Uterus (tissue), 3 donors: ENCODE measurements at regions not wholly inside any gene's neighbourhood (a gene's known extent, or its start where the extent isn't known, plus 50 kb on each side); places are given as distances from the start of the nearest gene placed in this dataset.

Experiments
- DNase-seq, 2 donors: peaks; one replicate each; pipeline ENCODE4 v3.0.0-alpha.2; 2019 to 2020
- H3K27ac ChIP-seq, 2 donors: fragments of 200-600 bp; sonication (generic); 1 replicate in 1 of 2; 2 replicates in 1 of 2; pipeline ENCODE4 v1.5.1; 2016 to 2018
- H3K27me3 ChIP-seq, 2 donors: fragments of 200-600 bp; sonication (generic); one replicate each; pipeline ENCODE4 v1.5.1; 2018 to 2019; ENCODE audit warnings: control low read depth in 1 of 2
- H3K36me3 ChIP-seq, 2 donors: fragments of 200-600 bp; sonication (generic); one replicate each; pipeline ENCODE4 v1.5.1; 2019; ENCODE audit warnings: control low read depth in 1 of 2
- H3K4me1 ChIP-seq, 2 donors: fragments of 200-600 bp; sonication (generic); one replicate each; pipeline ENCODE4 v1.5.1; 2018 to 2019; ENCODE audit warnings: control low read depth in 1 of 2
- H3K4me3 ChIP-seq, 2 donors: fragments of 200-600 bp; sonication (generic); 1 replicate in 1 of 2; 2 replicates in 1 of 2; pipeline ENCODE4 v1.5.1; 2018 to 2019; ENCODE audit warnings: mild to moderate bottlenecking in 1 of 2
- H3K9me3 ChIP-seq, 2 donors: fragments of 200-600 bp; sonication (generic); one replicate each; pipeline ENCODE4 v1.5.1; 2019; ENCODE audit warnings: control low read depth in 1 of 2
- POLR2A ChIP-seq, 2 donors: fragments of 450-650 bp; IDR thresholded peaks; one replicate each; pipeline ENCODE4 v1.6.1; 2016; ENCODE audit warnings: antibody characterized with exemption in 2 of 2, mild to moderate bottlenecking in 1 of 2, moderate library complexity in 1 of 2
- intact Hi-C: fragments of 100-400 bp; cut with DNase I; formaldehyde crosslinking; loops from one replicate; pipeline ENCODE4 v1.15.1; 2023; ENCODE audit warnings: low total_unique reads
- TF ChIP-seq, protein P1 (sequence below), 4 experiments: fragments of 200-600 bp in 2 of 4; fragments of 450-650 bp in 2 of 4; sonication (generic) in 2 of 4; IDR thresholded peaks; one replicate each; pipeline ENCODE4 v1.5.1; 2016 to 2019; ENCODE audit warnings: antibody characterized with exemption in 4 of 4, mild to moderate bottlenecking in 2 of 4, moderate library complexity in 1 of 4
- donor health status: DM: yes; HTN: yes; CAD: no.

DNA sequence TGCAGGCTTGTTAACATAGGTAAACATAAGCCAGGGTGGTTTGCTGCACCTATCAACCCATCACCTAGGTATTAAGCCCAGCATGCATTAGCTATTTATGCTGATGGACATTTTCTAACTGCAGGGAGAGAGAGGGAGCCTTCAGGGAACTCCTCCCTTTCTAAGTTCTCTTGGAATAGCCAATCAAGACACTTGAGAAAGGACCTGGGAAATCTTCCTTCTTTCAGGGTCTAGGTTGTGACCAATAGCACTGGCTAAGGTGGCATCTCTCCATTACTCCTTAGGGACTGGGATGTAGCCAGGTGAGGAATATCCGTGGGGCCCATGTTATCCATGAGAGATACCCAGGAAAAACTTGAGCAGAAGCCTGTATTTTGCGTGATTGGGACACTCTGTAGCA lies 849.6 kb upstream of the MAP3K7 start:
- Histone ChIP-seq H3K27me3 (no peaks in the 10 kb centered on the region), H3K9me3 (no peaks in the 10 kb centered on the region), H3K36me3 (no peaks in the 10 kb centered on the region), H3K4me1 (no peaks in the 10 kb centered on the region), H3K4me3 (no peak overlapping the region), H3K27ac (no peak overlapping the region)
- DNase-seq: no peak
- intact Hi-C loops: no loop called here
- TF ChIP-seq, protein P1, sequence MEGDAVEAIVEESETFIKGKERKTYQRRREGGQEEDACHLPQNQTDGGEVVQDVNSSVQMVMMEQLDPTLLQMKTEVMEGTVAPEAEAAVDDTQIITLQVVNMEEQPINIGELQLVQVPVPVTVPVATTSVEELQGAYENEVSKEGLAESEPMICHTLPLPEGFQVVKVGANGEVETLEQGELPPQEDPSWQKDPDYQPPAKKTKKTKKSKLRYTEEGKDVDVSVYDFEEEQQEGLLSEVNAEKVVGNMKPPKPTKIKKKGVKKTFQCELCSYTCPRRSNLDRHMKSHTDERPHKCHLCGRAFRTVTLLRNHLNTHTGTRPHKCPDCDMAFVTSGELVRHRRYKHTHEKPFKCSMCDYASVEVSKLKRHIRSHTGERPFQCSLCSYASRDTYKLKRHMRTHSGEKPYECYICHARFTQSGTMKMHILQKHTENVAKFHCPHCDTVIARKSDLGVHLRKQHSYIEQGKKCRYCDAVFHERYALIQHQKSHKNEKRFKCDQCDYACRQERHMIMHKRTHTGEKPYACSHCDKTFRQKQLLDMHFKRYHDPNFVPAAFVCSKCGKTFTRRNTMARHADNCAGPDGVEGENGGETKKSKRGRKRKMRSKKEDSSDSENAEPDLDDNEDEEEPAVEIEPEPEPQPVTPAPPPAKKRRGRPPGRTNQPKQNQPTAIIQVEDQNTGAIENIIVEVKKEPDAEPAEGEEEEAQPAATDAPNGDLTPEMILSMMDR (IDR thresholded peaks at IDR 0.05): no peak
- no peak for TF ChIP-seq POLR2A (IDR thresholded peaks at IDR 0.05)

DNA sequence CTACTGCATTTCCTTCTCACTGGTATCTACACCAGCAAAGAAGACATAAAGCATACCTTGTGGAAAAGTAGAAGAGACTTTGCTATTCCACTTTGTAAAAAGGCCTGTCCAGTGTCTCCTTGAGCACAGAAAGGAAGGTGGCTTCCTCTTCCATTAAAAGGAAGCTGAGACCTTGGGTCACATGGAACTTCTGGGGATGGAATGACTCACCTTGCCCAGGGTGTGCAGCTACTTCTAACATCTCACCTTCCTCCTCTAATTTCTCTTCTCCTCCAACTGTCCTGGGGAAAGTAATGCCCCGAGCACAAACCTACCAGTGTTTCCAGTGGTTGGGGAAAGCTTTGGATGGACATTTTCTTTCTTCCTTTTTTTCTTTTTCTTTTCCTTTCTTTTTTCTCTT lies 848.8 kb upstream of the MAP3K7 start:
- Histone ChIP-seq H3K27me3 (no peaks in the 10 kb centered on the region), H3K36me3 (no peaks in the 10 kb centered on the region), H3K27ac (no peak overlapping the region), H3K9me3 (no peaks in the 10 kb centered on the region), H3K4me1 (no peaks in the 10 kb centered on the region), H3K4me3 (no peak overlapping the region)
- no peak for DNase-seq
- intact Hi-C loops: no loop called here
- TF ChIP-seq POLR2A (IDR thresholded peaks at IDR 0.05): no peak
- TF ChIP-seq, protein P1 (IDR thresholded peaks at IDR 0.05): no peak

DNA sequence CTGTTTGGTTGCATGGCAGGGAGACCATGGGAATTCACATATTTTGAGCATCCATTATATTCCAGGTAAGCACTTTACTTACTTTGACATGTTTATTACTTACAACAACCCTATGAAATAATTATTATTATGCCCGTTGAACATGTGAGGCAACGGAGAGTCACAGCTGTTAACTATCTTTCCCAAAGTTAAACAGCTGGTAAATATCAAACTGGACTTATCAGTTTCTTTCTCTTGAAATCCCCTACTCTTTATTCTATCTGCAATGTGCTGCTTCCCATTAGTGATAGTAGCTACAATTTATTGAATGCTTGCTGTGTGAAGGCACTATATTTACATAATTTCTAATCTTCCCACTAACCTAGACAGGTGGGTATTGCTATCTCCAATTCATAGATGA lies 847.7 kb upstream of the MAP3K7 start:
- Histone ChIP-seq H3K4me1 (no peaks in the 10 kb centered on the region), H3K36me3 (no peaks in the 10 kb centered on the region), H3K4me3 (no peak overlapping the region), H3K9me3 (no peaks in the 10 kb centered on the region), H3K27ac (peak overlapping the region in 1 of 2 donors; percentile 48), H3K27me3 (no peaks in the 10 kb centered on the region)
- TF ChIP-seq POLR2A (IDR thresholded peaks at IDR 0.05): no peak
- TF ChIP-seq, protein P1 (IDR thresholded peaks at IDR 0.05): no peak
- intact Hi-C loops: no loop called here
- DNase-seq: no peak

DNA sequence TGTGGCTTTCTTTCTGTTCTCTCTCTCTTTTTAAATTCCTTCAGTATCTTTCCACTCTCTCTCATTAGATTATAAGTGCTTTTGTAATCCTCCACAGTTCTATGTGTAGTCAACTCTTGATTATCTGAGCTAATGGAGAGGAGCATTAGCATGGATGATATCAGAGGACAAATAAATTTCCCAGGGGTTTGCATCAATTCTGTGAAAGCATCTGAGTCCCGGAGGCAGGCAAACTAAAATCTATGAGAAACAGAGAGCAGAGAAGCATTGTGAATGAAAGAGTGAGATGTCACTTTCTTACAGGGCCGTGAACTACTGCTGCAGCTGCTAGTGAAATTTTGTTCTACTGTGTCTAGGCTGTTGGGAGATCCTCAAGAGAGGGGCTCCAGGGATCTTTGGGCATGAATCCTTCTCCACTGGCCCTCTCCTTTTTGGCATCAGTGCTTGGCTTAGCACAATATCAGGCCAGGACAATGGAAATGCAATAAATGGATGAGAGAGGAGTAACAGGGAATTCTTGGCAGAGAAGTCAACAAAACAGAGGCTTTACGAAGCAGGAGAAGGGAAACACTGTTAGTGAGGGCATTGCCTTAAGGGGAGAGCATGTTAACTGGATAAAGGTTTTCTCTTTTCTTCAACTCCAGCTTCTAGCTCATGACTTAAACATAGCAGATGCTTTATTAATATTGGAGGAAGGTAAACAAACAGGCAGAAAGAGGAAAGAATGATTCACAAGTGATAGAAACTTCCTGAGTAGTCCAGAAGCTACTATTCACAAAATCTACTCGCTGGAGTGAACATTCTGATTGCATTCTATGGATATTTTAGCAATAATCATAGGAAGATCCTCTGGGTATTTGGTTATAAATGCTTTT lies 847.0 kb upstream of the MAP3K7 start:
- DNase-seq: no peak
- Histone ChIP-seq H3K27ac (peak overlapping the region in 1 of 2 donors; percentile 48), H3K4me3 (no peak overlapping the region), H3K9me3 (no peaks in the 10 kb centered on the region), H3K4me1 (no peaks in the 10 kb centered on the region), H3K36me3 (no peaks in the 10 kb centered on the region), H3K27me3 (no peaks in the 10 kb centered on the region)
- no peak for TF ChIP-seq POLR2A (IDR thresholded peaks at IDR 0.05)
- TF ChIP-seq, protein P1 (IDR thresholded peaks at IDR 0.05): no peak
- intact Hi-C loops: no loop called here

DNA sequence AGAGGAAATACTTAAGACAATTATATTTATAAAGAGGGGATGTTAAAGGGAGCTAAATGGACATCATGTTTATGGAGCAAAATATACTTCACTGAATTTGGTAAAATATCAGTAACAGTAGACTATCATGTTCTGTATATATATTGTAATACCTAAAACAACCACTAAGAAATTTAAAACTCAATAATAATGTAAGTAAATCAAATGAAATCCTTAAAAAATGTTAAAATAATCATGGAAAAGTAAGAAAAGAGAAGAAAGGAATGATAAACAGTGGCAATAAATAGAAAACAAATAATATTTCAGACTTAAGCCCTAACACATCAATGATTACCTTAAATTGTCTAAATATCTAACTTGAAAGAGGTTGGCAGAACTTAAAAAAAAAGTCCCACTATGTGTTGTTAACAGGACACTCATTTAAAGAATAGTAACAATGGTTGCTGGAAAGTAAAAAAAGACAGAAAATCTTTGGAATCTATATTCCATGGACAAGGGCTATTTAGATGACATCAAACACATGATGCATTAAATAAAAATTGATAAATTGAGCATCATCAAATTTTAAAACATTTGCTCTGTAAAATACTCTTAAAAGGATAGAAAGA lies 842.2 kb upstream of the MAP3K7 start:
- H3K9me3 ChIP-seq: no peaks in the 10 kb centered on the region
- intact Hi-C loops: no loop called here
- H3K4me3 ChIP-seq: no peak overlapping the region
- H3K27me3 ChIP-seq: no peaks in the 10 kb centered on the region
- no peaks in the 10 kb centered on the region for H3K4me1 ChIP-seq
- DNase-seq: no peak
- TF ChIP-seq POLR2A (IDR thresholded peaks at IDR 0.05): no peak
- TF ChIP-seq, protein P1 (IDR thresholded peaks at IDR 0.05): no peak
- H3K36me3 ChIP-seq: no peaks in the 10 kb centered on the region
- no peak overlapping the region for H3K27ac ChIP-seq
